SK-N-SH treated with all-trans-retinoic acid at 6 μM for 48 hours (cell line): ENCODE measurements at regions not wholly inside any gene's neighbourhood (a gene's known extent, or its start where the extent isn't known, plus 50 kb on each side); places are given as distances from the start of the nearest gene placed in this dataset.

Experiments
- ATAC-seq: fragments of 200-7000 bp; cut with Tn5 transposase; 3 replicates; pipeline ENCODE4 v1.9.1; 2020; ENCODE audit warnings: mild to moderate bottlenecking, moderate library complexity
- ARNTL ChIP-seq: fragments of 450-650 bp; formaldehyde crosslinking; IDR thresholded peaks from 2 replicates; pipeline ENCODE4 v1.5.0; 2020; ENCODE audit warnings: low read depth, mild to moderate bottlenecking, moderate library complexity, borderline replicate concordance
- BACH2 ChIP-seq: fragments of 250-450 bp; sonication (Bioruptor Pico); IDR thresholded peaks from 2 replicates; pipeline ENCODE4 v1.9.0; 2021; ENCODE audit warnings: mild to moderate bottlenecking, borderline replicate concordance
- CREB5 ChIP-seq: fragments of 250-450 bp; sonication (Bioruptor Pico); IDR thresholded peaks from 2 replicates; pipeline ENCODE4 v1.5.1; 2020; ENCODE audit warnings: low read depth, mild to moderate bottlenecking, moderate library complexity
- CSDC2 ChIP-seq: fragments of 250-450 bp; sonication (Bioruptor Pico); IDR thresholded peaks from 2 replicates; pipeline ENCODE4 v1.5.0; 2020; ENCODE audit warnings: mild to moderate bottlenecking, moderate library complexity
- CSRNP3 ChIP-seq: fragments of 250-450 bp; sonication (Bioruptor Pico); IDR thresholded peaks from 2 replicates; pipeline ENCODE4 v1.5.1; 2021; ENCODE audit warnings: mild to moderate bottlenecking, moderate library complexity
- ESRRG ChIP-seq: fragments of 250-450 bp; sonication (Bioruptor Pico); IDR thresholded peaks from 2 replicates; pipeline ENCODE4 v1.6.1; 2021; ENCODE audit warnings: mild to moderate bottlenecking
- GLIS3 ChIP-seq: fragments of 250-450 bp; sonication (Bioruptor Pico); IDR thresholded peaks from 2 replicates; pipeline ENCODE4 v1.5.0; 2020; ENCODE audit warnings: mild to moderate bottlenecking, moderate library complexity
- ISL1 ChIP-seq: fragments of 250-450 bp; sonication (Bioruptor Pico); IDR thresholded peaks from 2 replicates; pipeline ENCODE4 v2.1.2; 2022; ENCODE audit warnings: mild to moderate bottlenecking, moderate library complexity
- OSR1 ChIP-seq: fragments of 250-450 bp; sonication (Bioruptor Pico); IDR thresholded peaks from 2 replicates; pipeline ENCODE4 v1.8.0; 2022; ENCODE audit warnings: moderate library complexity, mild to moderate bottlenecking, inconsistent platforms
- PATZ1 ChIP-seq: fragments of 250-450 bp; sonication (Bioruptor Pico); IDR thresholded peaks from 2 replicates; pipeline ENCODE4 v1.8.0; 2020; ENCODE audit warnings: mild to moderate bottlenecking, moderate library complexity, borderline replicate concordance
- POU6F1 ChIP-seq: fragments of 250-450 bp; sonication (Bioruptor Pico); IDR thresholded peaks from 2 replicates; pipeline ENCODE4 v1.8.0; 2021; ENCODE audit warnings: low read depth, mild to moderate bottlenecking, moderate library complexity, borderline replicate concordance
- RARB ChIP-seq: fragments of 250-450 bp; sonication (Bioruptor Pico); IDR thresholded peaks from 2 replicates; pipeline ENCODE4 v1.8.0; 2021; ENCODE audit warnings: mild to moderate bottlenecking, moderate library complexity
- SNAI2 ChIP-seq: fragments of 250-450 bp; sonication (Bioruptor Pico); IDR thresholded peaks from 2 replicates; pipeline ENCODE4 v1.5.0; 2020; ENCODE audit warnings: mild to moderate bottlenecking, moderate library complexity
- TCF4 ChIP-seq: fragments of 250-450 bp; sonication (Bioruptor Pico); IDR thresholded peaks from 2 replicates; pipeline ENCODE4 v1.8.0; 2021; ENCODE audit warnings: mild to moderate bottlenecking, moderate library complexity, borderline replicate concordance
- TOX ChIP-seq: fragments of 250-450 bp; sonication (Bioruptor Pico); IDR thresholded peaks from 2 replicates; pipeline ENCODE4 v1.8.0; 2021; ENCODE audit warnings: mild to moderate bottlenecking, moderate library complexity, borderline replicate concordance
- TSHZ2 ChIP-seq: fragments of 250-450 bp; sonication (Bioruptor Pico); IDR thresholded peaks from 2 replicates; pipeline ENCODE4 v1.5.0; 2020; ENCODE audit warnings: mild to moderate bottlenecking, moderate library complexity
- ZC3H10 ChIP-seq: fragments of 250-450 bp; sonication (Bioruptor Pico); IDR thresholded peaks from 2 replicates; pipeline ENCODE4 v1.5.1; 2021; ENCODE audit warnings: mild to moderate bottlenecking, moderate library complexity
- ZFP3 ChIP-seq: fragments of 250-450 bp; sonication (Bioruptor Pico); IDR thresholded peaks from 2 replicates; pipeline ENCODE4 v1.5.0; 2020; ENCODE audit warnings: mild to moderate bottlenecking, moderate library complexity
- ZFP30 ChIP-seq: fragments of 450-650 bp; formaldehyde crosslinking; IDR thresholded peaks from 2 replicates; pipeline ENCODE4 v1.5.0; 2022; ENCODE audit warnings: mild to moderate bottlenecking, moderate library complexity
- ZNF565 ChIP-seq: fragments of 450-650 bp; formaldehyde crosslinking; conservative IDR thresholded peaks from 2 replicates; pipeline ENCODE4 v1.5.0; 2020; ENCODE audit warnings: low read depth, mild to moderate bottlenecking, moderate library complexity
- ZNF70 ChIP-seq: fragments of 450-650 bp; formaldehyde crosslinking; IDR thresholded peaks from 2 replicates; pipeline ENCODE4 v1.5.0; 2020; ENCODE audit warnings: mild to moderate bottlenecking, moderate library complexity
- ZNF8 ChIP-seq: fragments of 450-650 bp; formaldehyde crosslinking; IDR thresholded peaks from 2 replicates; pipeline ENCODE4 v1.5.0; 2020; ENCODE audit warnings: mild to moderate bottlenecking, moderate library complexity

- TF ChIP-seq ZFP3 (CRISPR knock-in tag) = no peak
- no peak for TF ChIP-seq ZFP30 (CRISPR knock-in tag)
- TF ChIP-seq ZNF565 (CRISPR knock-in tag) = no peak
- no peak for TF ChIP-seq ESRRG (CRISPR knock-in tag)
- TF ChIP-seq ZC3H10 = no peak
- no peak for TF ChIP-seq OSR1 (CRISPR knock-in tag)
- TF ChIP-seq BACH2 (CRISPR knock-in tag) = no peak
- no peak for TF ChIP-seq ZNF8 (CRISPR knock-in tag)
- no peak for TF ChIP-seq ZNF70 (CRISPR knock-in tag)
- ATAC-seq = no peak
These were observed 765.6 kb upstream of the FOXG1 start for GRCh38 chr14:28001002-28001401.

GRCh38 chr14:28012629-28013415 is 753.8 kb upstream of the FOXG1 start:
- TF ChIP-seq ZFP3 (CRISPR knock-in tag) (no peak), ARNTL (CRISPR knock-in tag) (no peak), ISL1 (CRISPR knock-in tag) (no peak), ZNF8 (CRISPR knock-in tag) (no peak), CSDC2 (CRISPR knock-in tag) (no peak), BACH2 (CRISPR knock-in tag) (no peak), SNAI2 (CRISPR knock-in tag) (no peak), ESRRG (CRISPR knock-in tag) (no peak), CREB5 (CRISPR knock-in tag) (no peak), ZNF565 (CRISPR knock-in tag) (no peak), ZNF70 (CRISPR knock-in tag) (no peak), RARB (CRISPR knock-in tag) (no peak), POU6F1 (CRISPR knock-in tag) (no peak), CSRNP3 (CRISPR knock-in tag) (no peak), PATZ1 (no peak), TOX (CRISPR knock-in tag) (no peak)
- TF ChIP-seq, all 23 proteins: peak for 0
- peak; percentile 52; the same call in 2 of the 3 replicates for ATAC-seq

GRCh38 chr14:28020112-28020511 is 746.5 kb upstream of the FOXG1 start:
- no peak for ATAC-seq
- TF ChIP-seq POU6F1 (CRISPR knock-in tag) (no peak), ZNF70 (CRISPR knock-in tag) (no peak), ZFP30 (CRISPR knock-in tag) (no peak), TCF4 (CRISPR knock-in tag) (no peak), ZFP3 (CRISPR knock-in tag) (no peak), CSRNP3 (CRISPR knock-in tag) (no peak), CREB5 (CRISPR knock-in tag) (no peak), ESRRG (CRISPR knock-in tag) (no peak), CSDC2 (CRISPR knock-in tag) (no peak), GLIS3 (CRISPR knock-in tag) (no peak), TSHZ2 (CRISPR knock-in tag) (no peak), SNAI2 (CRISPR knock-in tag) (no peak)
- TF ChIP-seq, all 23 proteins: peak for 0
